ENCODE measurements at regions not wholly inside any gene's neighbourhood (a gene's known extent, or its start where the extent isn't known, plus 50 kb on each side); places are given as distances from the start of the nearest gene placed in this dataset.

DNA sequence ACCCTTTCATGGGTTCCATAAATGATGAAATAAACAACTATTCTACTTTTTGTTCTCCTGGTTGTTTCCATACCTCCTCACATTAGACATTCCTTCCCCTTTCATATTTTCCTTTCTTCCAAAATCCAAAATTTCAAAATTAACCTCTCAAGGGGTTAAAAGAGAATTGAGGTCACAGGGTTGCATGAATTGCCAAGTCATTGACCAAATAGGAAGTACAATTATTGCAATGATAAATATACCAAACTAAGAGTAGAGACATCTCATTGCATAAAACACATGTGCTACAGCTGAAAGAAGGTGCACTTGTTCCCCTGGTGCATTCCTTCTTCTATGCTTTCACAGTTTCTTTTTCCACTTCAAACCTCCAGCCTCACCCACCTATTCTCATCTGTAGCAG is 136.1 kb downstream of the KCTD12 start:
- no peak overlapping the region for H2BK20ac ChIP-seq (ENCODE audit: low read length)
- H4K8ac ChIP-seq (ENCODE audit: extremely low read depth, insufficient read depth, low read length), result no peak overlapping the region
- ChIA-PET CTCF (ENCODE audit: partially characterized antibody) (no interaction called here), POLR2A (ENCODE audit: partially characterized antibody) (no interaction called here)
- H4K5ac ChIP-seq (ENCODE audit: insufficient read length, low read depth, low read length), result no peak overlapping the region
- H2BK5ac ChIP-seq (ENCODE audit: low read depth, low read length), result no peak overlapping the region
- H4K20me1 ChIP-seq (replicated peaks in 1 of 2; ENCODE audit: control insufficient read depth in 1 of 2, insufficient read depth in 2 of 2, low read length in 2 of 2), result no peaks in the 10 kb centered on the region
- H3K14ac ChIP-seq (ENCODE audit: insufficient read length), result no peak overlapping the region
- H3K36me3 ChIP-seq (ENCODE audit: control insufficient read depth in 2 of 4, insufficient read depth in 4 of 4, low read length in 3 of 4), result no peaks in the 10 kb centered on the region
- no peak overlapping the region for H2AK5ac ChIP-seq (ENCODE audit: low read depth, low read length)
- H3K4me1 ChIP-seq (replicated peaks in 1 of 4; ENCODE audit: control insufficient read depth in 3 of 4, insufficient read depth in 4 of 4, low read length in 3 of 4), result peaks cover 0 to 3% (median 0%) of the 10 kb centered on the region in 4 experiments; a peak in 1 of 7 replicates
- H3K4me2 ChIP-seq (ENCODE audit: insufficient read depth in 1 of 2, low read depth in 2 of 2, low read length in 2 of 2), result no peak overlapping the region
- no peak overlapping the region for H4K91ac ChIP-seq (replicated peaks; ENCODE audit: insufficient read length, low read length)
- no peak overlapping the region for H3K4ac ChIP-seq (replicated peaks; ENCODE audit: insufficient read length, low read depth, low read length)
- no peaks in the 10 kb centered on the region for H3K79me2 ChIP-seq (ENCODE audit: control insufficient read depth in 1 of 2, insufficient read depth in 2 of 2, low read length in 2 of 2)
- H3K18ac ChIP-seq (ENCODE audit: extremely low read depth, low read length), result no peak overlapping the region
- H2BK120ac ChIP-seq (replicated peaks; ENCODE audit: low read depth, low read length), result no peak overlapping the region
- no peak overlapping the region for H2BK15ac ChIP-seq (ENCODE audit: low read length)
- no peak overlapping the region for H3K9ac ChIP-seq (replicated peaks in 1 of 4; ENCODE audit: extremely low read depth in 1 of 4, low read depth in 3 of 4, low read length in 3 of 4)
- H3K9me3 ChIP-seq (ENCODE audit: insufficient read depth in 2 of 2, low read depth in 1 of 2, low read length in 1 of 2), result no peaks in the 10 kb centered on the region
- no peaks in the 10 kb centered on the region for H3K27me3 ChIP-seq (replicated peaks in 1 of 4; ENCODE audit: control insufficient read depth in 3 of 4, extremely low read depth in 1 of 4, insufficient read depth in 3 of 4, low read length in 3 of 4)
- no peak overlapping the region for H2AFZ ChIP-seq (ENCODE audit: low read length)
- H3K23me2 ChIP-seq (ENCODE audit: low read depth, low read length), result 0 out of 2 replicates have a peak, but pooled peaks cover 2% of the 10 kb centered on the region
- FAIRE-seq (no peak), DNase-seq (ENCODE audit: low read depth in 1 of 2, low spot score in 2 of 2) (no peak)
- H3K27ac ChIP-seq (ENCODE audit: low read depth, low read length), result no peak overlapping the region
- H3K4me3 ChIP-seq (ENCODE audit: extremely low read depth in 1 of 4, insufficient read depth in 2 of 4, low read depth in 3 of 4, low read length in 4 of 4), result no peak overlapping the region
- no peak overlapping the region for H3K56ac ChIP-seq (replicated peaks; ENCODE audit: insufficient read length, low read depth, low read length)
- H3K79me1 ChIP-seq (ENCODE audit: low read depth, low read length), result no peaks in the 10 kb centered on the region
- H3K23ac ChIP-seq (ENCODE audit: insufficient read length), result no peak overlapping the region
- H2BK12ac ChIP-seq (ENCODE audit: low read depth, low read length), result no peak overlapping the region
- TF ChIP-seq, protein P1, sequence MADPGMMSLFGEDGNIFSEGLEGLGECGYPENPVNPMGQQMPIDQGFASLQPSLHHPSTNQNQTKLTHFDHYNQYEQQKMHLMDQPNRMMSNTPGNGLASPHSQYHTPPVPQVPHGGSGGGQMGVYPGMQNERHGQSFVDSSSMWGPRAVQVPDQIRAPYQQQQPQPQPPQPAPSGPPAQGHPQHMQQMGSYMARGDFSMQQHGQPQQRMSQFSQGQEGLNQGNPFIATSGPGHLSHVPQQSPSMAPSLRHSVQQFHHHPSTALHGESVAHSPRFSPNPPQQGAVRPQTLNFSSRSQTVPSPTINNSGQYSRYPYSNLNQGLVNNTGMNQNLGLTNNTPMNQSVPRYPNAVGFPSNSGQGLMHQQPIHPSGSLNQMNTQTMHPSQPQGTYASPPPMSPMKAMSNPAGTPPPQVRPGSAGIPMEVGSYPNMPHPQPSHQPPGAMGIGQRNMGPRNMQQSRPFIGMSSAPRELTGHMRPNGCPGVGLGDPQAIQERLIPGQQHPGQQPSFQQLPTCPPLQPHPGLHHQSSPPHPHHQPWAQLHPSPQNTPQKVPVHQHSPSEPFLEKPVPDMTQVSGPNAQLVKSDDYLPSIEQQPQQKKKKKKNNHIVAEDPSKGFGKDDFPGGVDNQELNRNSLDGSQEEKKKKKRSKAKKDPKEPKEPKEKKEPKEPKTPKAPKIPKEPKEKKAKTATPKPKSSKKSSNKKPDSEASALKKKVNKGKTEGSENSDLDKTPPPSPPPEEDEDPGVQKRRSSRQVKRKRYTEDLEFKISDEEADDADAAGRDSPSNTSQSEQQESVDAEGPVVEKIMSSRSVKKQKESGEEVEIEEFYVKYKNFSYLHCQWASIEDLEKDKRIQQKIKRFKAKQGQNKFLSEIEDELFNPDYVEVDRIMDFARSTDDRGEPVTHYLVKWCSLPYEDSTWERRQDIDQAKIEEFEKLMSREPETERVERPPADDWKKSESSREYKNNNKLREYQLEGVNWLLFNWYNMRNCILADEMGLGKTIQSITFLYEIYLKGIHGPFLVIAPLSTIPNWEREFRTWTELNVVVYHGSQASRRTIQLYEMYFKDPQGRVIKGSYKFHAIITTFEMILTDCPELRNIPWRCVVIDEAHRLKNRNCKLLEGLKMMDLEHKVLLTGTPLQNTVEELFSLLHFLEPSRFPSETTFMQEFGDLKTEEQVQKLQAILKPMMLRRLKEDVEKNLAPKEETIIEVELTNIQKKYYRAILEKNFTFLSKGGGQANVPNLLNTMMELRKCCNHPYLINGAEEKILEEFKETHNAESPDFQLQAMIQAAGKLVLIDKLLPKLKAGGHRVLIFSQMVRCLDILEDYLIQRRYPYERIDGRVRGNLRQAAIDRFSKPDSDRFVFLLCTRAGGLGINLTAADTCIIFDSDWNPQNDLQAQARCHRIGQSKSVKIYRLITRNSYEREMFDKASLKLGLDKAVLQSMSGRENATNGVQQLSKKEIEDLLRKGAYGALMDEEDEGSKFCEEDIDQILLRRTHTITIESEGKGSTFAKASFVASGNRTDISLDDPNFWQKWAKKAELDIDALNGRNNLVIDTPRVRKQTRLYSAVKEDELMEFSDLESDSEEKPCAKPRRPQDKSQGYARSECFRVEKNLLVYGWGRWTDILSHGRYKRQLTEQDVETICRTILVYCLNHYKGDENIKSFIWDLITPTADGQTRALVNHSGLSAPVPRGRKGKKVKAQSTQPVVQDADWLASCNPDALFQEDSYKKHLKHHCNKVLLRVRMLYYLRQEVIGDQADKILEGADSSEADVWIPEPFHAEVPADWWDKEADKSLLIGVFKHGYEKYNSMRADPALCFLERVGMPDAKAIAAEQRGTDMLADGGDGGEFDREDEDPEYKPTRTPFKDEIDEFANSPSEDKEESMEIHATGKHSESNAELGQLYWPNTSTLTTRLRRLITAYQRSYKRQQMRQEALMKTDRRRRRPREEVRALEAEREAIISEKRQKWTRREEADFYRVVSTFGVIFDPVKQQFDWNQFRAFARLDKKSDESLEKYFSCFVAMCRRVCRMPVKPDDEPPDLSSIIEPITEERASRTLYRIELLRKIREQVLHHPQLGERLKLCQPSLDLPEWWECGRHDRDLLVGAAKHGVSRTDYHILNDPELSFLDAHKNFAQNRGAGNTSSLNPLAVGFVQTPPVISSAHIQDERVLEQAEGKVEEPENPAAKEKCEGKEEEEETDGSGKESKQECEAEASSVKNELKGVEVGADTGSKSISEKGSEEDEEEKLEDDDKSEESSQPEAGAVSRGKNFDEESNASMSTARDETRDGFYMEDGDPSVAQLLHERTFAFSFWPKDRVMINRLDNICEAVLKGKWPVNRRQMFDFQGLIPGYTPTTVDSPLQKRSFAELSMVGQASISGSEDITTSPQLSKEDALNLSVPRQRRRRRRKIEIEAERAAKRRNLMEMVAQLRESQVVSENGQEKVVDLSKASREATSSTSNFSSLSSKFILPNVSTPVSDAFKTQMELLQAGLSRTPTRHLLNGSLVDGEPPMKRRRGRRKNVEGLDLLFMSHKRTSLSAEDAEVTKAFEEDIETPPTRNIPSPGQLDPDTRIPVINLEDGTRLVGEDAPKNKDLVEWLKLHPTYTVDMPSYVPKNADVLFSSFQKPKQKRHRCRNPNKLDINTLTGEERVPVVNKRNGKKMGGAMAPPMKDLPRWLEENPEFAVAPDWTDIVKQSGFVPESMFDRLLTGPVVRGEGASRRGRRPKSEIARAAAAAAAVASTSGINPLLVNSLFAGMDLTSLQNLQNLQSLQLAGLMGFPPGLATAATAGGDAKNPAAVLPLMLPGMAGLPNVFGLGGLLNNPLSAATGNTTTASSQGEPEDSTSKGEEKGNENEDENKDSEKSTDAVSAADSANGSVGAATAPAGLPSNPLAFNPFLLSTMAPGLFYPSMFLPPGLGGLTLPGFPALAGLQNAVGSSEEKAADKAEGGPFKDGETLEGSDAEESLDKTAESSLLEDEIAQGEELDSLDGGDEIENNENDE (IDR thresholded peaks at IDR 0.05; ENCODE audit: insufficient replicate concordance, low read length), result no peak
- no peak for TF ChIP-seq NANOG (IDR thresholded peaks at IDR 0.05; ENCODE audit: insufficient read depth, low read depth, low read length, poor library complexity, severe bottlenecking)

Measured in H1 (cell line).